Neuronal stem cell (in vitro differentiated cells): ENCODE measurements at regions not wholly inside any gene's neighbourhood (a gene's known extent, or its start where the extent isn't known, plus 50 kb on each side); places are given as distances from the start of the nearest gene placed in this dataset.

Experiments used
- DNase-seq: peaks from one replicate; pipeline ENCODE4 v3.0.0-alpha.2; 2013; ENCODE audit warnings: low spot score
- H2AFZ ChIP-seq: one replicate; pipeline ENCODE4 v1.6.1; 2013; ENCODE audit warnings: mild to moderate bottlenecking, low read length, inconsistent platforms
- H2AK5ac ChIP-seq: 2 replicates; pipeline ENCODE4 v1.6.1; 2013; ENCODE audit warnings: low read depth, mild to moderate bottlenecking, inconsistent platforms, low read length, moderate library complexity, mixed read lengths
- H2BK120ac ChIP-seq: 2 replicates; pipeline ENCODE4 v1.6.1; 2013; ENCODE audit warnings: low read depth, mild to moderate bottlenecking, inconsistent platforms, low read length, moderate library complexity, mixed read lengths
- H2BK12ac ChIP-seq: one replicate; pipeline ENCODE4 v1.6.1; 2013; ENCODE audit warnings: low read length, inconsistent platforms
- H2BK15ac ChIP-seq: 2 replicates; pipeline ENCODE4 v1.6.1; 2013; ENCODE audit warnings: mild to moderate bottlenecking, low read length, inconsistent platforms, mixed read lengths
- H2BK5ac ChIP-seq: one replicate; pipeline ENCODE4 v1.6.1; 2013; ENCODE audit warnings: inconsistent platforms, mild to moderate bottlenecking, low read length, moderate library complexity
- H3K14ac ChIP-seq: one replicate; pipeline ENCODE4 v1.6.1; 2013; ENCODE audit warnings: low read length, inconsistent platforms
- H3K18ac ChIP-seq: 2 replicates; pipeline ENCODE4 v1.6.1; 2013; ENCODE audit warnings: low read length, inconsistent platforms
- H3K23ac ChIP-seq: 2 replicates; pipeline ENCODE4 v1.6.1; 2013; ENCODE audit warnings: low read depth, mild to moderate bottlenecking, mixed read lengths, low read length, inconsistent platforms; ENCODE audit not compliant: poor library complexity
- H3K27ac ChIP-seq: replicated peaks from 3 replicates; pipeline ENCODE4 v1.5.1; 2013; ENCODE audit warnings: low read length, inconsistent platforms
- H3K27me3 ChIP-seq, 3 experiments: 2 replicates each; pipeline ENCODE4 v1.6.1; 2013; ENCODE audit warnings: low read length in 3 of 3, mild to moderate bottlenecking in 2 of 3, inconsistent platforms in 1 of 3, low read depth in 1 of 3, mixed read lengths in 1 of 3, moderate library complexity in 1 of 3; ENCODE audit not compliant: control insufficient read depth in 3 of 3, insufficient read depth in 3 of 3
- H3K36me3 ChIP-seq, 2 donors: replicated peaks in 1 of 2; 2 replicates each; pipeline ENCODE4 v1.6.1; 2013; ENCODE audit warnings: low read length in 2 of 2; ENCODE audit not compliant: control insufficient read depth in 2 of 2, insufficient read depth in 2 of 2
- H3K4ac ChIP-seq: 2 replicates; pipeline ENCODE4 v1.6.1; 2013; ENCODE audit warnings: inconsistent platforms, mild to moderate bottlenecking, low read length, moderate library complexity
- H3K4me1 ChIP-seq, 2 donors: 1 replicate in 1 of 2; 2 replicates in 1 of 2; pipeline ENCODE4 v1.6.1; 2013; ENCODE audit warnings: low read length in 2 of 2, low read depth in 1 of 2; ENCODE audit not compliant: control insufficient read depth in 2 of 2, insufficient read depth in 1 of 2
- H3K4me2 ChIP-seq: one replicate; pipeline ENCODE4 v1.6.1; 2013; ENCODE audit warnings: mild to moderate bottlenecking, low read length, inconsistent platforms; ENCODE audit not compliant: insufficient read depth, poor library complexity, severe bottlenecking
- H3K4me3 ChIP-seq, 2 donors: 2 replicates each; pipeline ENCODE4 v1.5.1; 2013; ENCODE audit warnings: low read length in 2 of 2, mild to moderate bottlenecking in 2 of 2, inconsistent platforms in 1 of 2, moderate library complexity in 1 of 2
- H3K79me1 ChIP-seq: one replicate; pipeline ENCODE4 v1.6.1; 2013; ENCODE audit warnings: low read depth, mild to moderate bottlenecking, inconsistent platforms, low read length, moderate library complexity
- H3K9ac ChIP-seq: one replicate; pipeline ENCODE4 v1.6.1; 2013; ENCODE audit warnings: mild to moderate bottlenecking, low read depth, low read length, inconsistent platforms; ENCODE audit not compliant: poor library complexity
- H3K9me3 ChIP-seq, 2 donors: replicated peaks in 1 of 2; 2 replicates each; pipeline versions ENCODE3 to v1.6.1; 2013; ENCODE audit warnings: low read length in 2 of 2, mild to moderate bottlenecking in 2 of 2, inconsistent platforms in 1 of 2, low read depth in 1 of 2, mixed read lengths in 1 of 2, moderate library complexity in 1 of 2; ENCODE audit not compliant: control insufficient read depth in 2 of 2, insufficient read depth in 1 of 2
- H4K8ac ChIP-seq: one replicate; pipeline ENCODE4 v1.6.1; 2013; ENCODE audit warnings: low read depth, mild to moderate bottlenecking, inconsistent platforms, low read length, moderate library complexity
- H4K91ac ChIP-seq: one replicate; pipeline ENCODE4 v1.6.1; 2013; ENCODE audit warnings: low read length, low read depth, mild to moderate bottlenecking, inconsistent platforms; ENCODE audit not compliant: poor library complexity
- WGBS, 2 donors: extraction: QIAGEN DNeasy Blood & Tissue Kit; methylation state at CpG; one replicate each; pipeline ENCODE4 v1.1.7; 2013; ENCODE audit warnings: missing lambda C conversion rate in 2 of 2, mixed read lengths in 1 of 2; ENCODE audit not compliant: insufficient read length in 2 of 2, insufficient replicate concordance in 1 of 2; ENCODE audit errors: extremely low coverage in 2 of 2; 5-methylcytosine and 5-hydroxymethylcytosine counted together

GRCh38 chr12:60834372-60834771, 1238.5 kb downstream of the SLC16A7 start:
- Histone ChIP-seq H2AK5ac (no peak overlapping the region), H2BK12ac (no peak overlapping the region), H3K27me3 (no peaks in the 10 kb centered on the region), H3K4ac (no peak overlapping the region), H3K79me1 (no peaks in the 10 kb centered on the region), H3K9me3 (no peaks in the 10 kb centered on the region), H3K18ac (no peak overlapping the region), H3K27ac (no peak overlapping the region), H4K91ac (no peak overlapping the region), H2BK120ac (no peak overlapping the region), H3K4me1 (no peaks in the 10 kb centered on the region), H3K4me3 (no peak overlapping the region), H3K9ac (no peak overlapping the region), H2AFZ (no peak overlapping the region), H3K4me2 (no peak overlapping the region), H2BK5ac (no peak overlapping the region), H3K23ac (no peak overlapping the region), H3K14ac (no peak overlapping the region), H4K8ac (no peak overlapping the region), H2BK15ac (no peak overlapping the region), H3K36me3 (no peaks in the 10 kb centered on the region)
- DNase-seq, result no peak

DNA sequence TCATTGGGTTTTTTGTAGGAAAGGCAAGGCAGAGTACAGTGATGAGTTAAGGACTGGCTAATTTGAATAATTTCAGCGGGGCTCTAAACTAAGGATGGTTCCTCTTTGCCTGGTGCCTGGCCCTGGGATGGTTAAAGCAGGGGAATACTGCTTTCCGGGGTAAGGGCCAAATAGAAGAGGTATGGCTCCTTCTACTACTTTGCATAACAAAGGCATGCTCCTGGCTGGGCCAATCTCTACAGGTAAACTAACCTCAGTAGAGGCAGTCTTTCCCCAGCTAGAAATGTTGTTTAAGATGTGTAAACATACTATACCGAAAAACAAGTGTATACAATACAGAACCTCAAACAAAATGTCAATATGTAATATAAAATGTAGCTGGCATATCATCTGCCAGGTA, 1239.0 kb downstream of the SLC16A7 start:
- Histone ChIP-seq H3K9me3 (no peaks in the 10 kb centered on the region), H3K18ac (no peak overlapping the region), H4K8ac (no peak overlapping the region), H2BK15ac (no peak overlapping the region), H3K23ac (no peak overlapping the region), H2AFZ (no peak overlapping the region), H3K27me3 (no peaks in the 10 kb centered on the region), H2BK5ac (no peak overlapping the region), H3K4ac (no peak overlapping the region), H3K36me3 (no peaks in the 10 kb centered on the region), H2AK5ac (no peak overlapping the region), H2BK120ac (no peak overlapping the region), H2BK12ac (no peak overlapping the region), H3K79me1 (no peaks in the 10 kb centered on the region), H3K4me3 (no peak overlapping the region), H3K14ac (no peak overlapping the region), H3K4me2 (no peak overlapping the region), H3K9ac (no peak overlapping the region), H3K4me1 (no peaks in the 10 kb centered on the region), H4K91ac (no peak overlapping the region), H3K27ac (no peak overlapping the region)
- no CpG with 5 or more reads among the region's 3 CpGs for WGBS, 2 donors
- DNase-seq, result no peak

GRCh38 chr12:60836651-60837050, 1240.8 kb downstream of the SLC16A7 start:
- H2BK15ac ChIP-seq, result no peak overlapping the region
- H2BK120ac ChIP-seq, result no peak overlapping the region
- H3K9me3 ChIP-seq, result no peaks in the 10 kb centered on the region
- H3K23ac ChIP-seq, result no peak overlapping the region
- no peak overlapping the region for H2BK5ac ChIP-seq
- no peaks in the 10 kb centered on the region for H3K4me1 ChIP-seq
- H2AFZ ChIP-seq, result no peak overlapping the region
- no peak overlapping the region for H3K4me2 ChIP-seq
- H3K9ac ChIP-seq, result no peak overlapping the region
- H3K4ac ChIP-seq, result no peak overlapping the region
- no peak overlapping the region for H4K8ac ChIP-seq
- H3K4me3 ChIP-seq, result no peak overlapping the region
- WGBS, 2 donors, result no CpG with 5 or more reads among the region's 1 CpG
- H4K91ac ChIP-seq, result no peak overlapping the region
- H2BK12ac ChIP-seq, result no peak overlapping the region
- no peak for DNase-seq
- H2AK5ac ChIP-seq, result no peak overlapping the region
- H3K79me1 ChIP-seq, result no peaks in the 10 kb centered on the region
- no peaks in the 10 kb centered on the region for H3K36me3 ChIP-seq
- H3K27ac ChIP-seq, result no peak overlapping the region
- H3K14ac ChIP-seq, result no peak overlapping the region
- no peaks in the 10 kb centered on the region for H3K27me3 ChIP-seq
- H3K18ac ChIP-seq, result no peak overlapping the region

DNA sequence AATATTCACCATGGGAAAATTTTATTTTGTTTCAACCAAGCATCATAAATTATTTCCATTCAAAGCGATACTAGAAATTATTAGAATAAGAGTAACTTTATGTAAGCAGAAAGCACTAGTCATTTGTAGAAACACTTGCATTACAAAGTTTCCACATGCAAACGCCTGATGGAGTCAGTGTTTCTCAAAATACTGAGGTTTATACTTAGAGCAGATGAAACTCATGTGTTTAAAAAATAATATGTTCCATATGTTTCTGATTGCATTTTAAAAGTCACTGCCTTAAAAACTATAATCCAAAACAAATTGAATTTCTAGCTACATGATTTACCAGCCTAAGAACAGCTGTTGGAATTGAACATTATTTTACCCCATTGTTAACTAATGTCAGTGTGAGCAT, 1246.4 kb downstream of the SLC16A7 start:
- no peak overlapping the region for H3K18ac ChIP-seq
- no peaks in the 10 kb centered on the region for H3K36me3 ChIP-seq
- no peak overlapping the region for H3K4me2 ChIP-seq
- no peak overlapping the region for H3K27ac ChIP-seq
- no peak overlapping the region for H2BK15ac ChIP-seq
- H2AK5ac ChIP-seq, result no peak overlapping the region
- H4K8ac ChIP-seq, result no peak overlapping the region
- no peak for DNase-seq
- H3K9ac ChIP-seq, result no peak overlapping the region
- H3K4ac ChIP-seq, result no peak overlapping the region
- no peak overlapping the region for H3K4me3 ChIP-seq
- H2BK5ac ChIP-seq, result no peak overlapping the region
- no CpG with 5 or more reads among the region's 2 CpGs for WGBS, 2 donors
- no peak overlapping the region for H2BK12ac ChIP-seq
- no peak overlapping the region for H4K91ac ChIP-seq
- H3K4me1 ChIP-seq, result no peaks in the 10 kb centered on the region
- no peaks in the 10 kb centered on the region for H3K27me3 ChIP-seq
- H2BK120ac ChIP-seq, result no peak overlapping the region
- H3K14ac ChIP-seq, result no peak overlapping the region
- no peaks in the 10 kb centered on the region for H3K9me3 ChIP-seq
- H2AFZ ChIP-seq, result no peak overlapping the region
- H3K23ac ChIP-seq, result no peak overlapping the region
- H3K79me1 ChIP-seq, result no peaks in the 10 kb centered on the region
